WERI-Rb-1 (cell line): ENCODE measurements at regions not wholly inside any gene's neighbourhood (a gene's known extent, or its start where the extent isn't known, plus 50 kb on each side); places are given as distances from the start of the nearest gene placed in this dataset.
"Not testable (repeated sequence)": the region's sequence is repeated elsewhere in the genome, so short reads cannot be mapped to it uniquely, and the experiment has no call there.

ENCODE experiments used
- DNase-seq: peaks from one replicate; pipeline ENCODE4 v3.0.0-alpha.2; 2020
- H3K27ac ChIP-seq: fragments of 250-450 bp; sonication (Bioruptor Pico); 2 replicates; pipeline ENCODE4 v1.5.1; 2020; ENCODE audit warnings: mild to moderate bottlenecking, moderate library complexity
- H3K27me3 ChIP-seq: fragments of 250-450 bp; sonication (Bioruptor Pico); 2 replicates; pipeline ENCODE4 v1.5.1; 2021; ENCODE audit warnings: mild to moderate bottlenecking, low read depth, moderate library complexity; ENCODE audit not compliant: insufficient read depth, severe bottlenecking
- H3K36me3 ChIP-seq: fragments of 250-450 bp; sonication (Bioruptor Pico); 2 replicates; pipeline ENCODE4 v1.5.1; 2020; ENCODE audit warnings: mild to moderate bottlenecking, moderate library complexity
- H3K4me3 ChIP-seq: 2 replicates; pipeline ENCODE4 v1.5.1; 2011; ENCODE audit warnings: low read depth, mild to moderate bottlenecking, control low read depth, low read length
- H3K9me3 ChIP-seq: fragments of 250-450 bp; sonication (Bioruptor Pico); 2 replicates; pipeline ENCODE4 v1.5.1; 2021; ENCODE audit warnings: mild to moderate bottlenecking, moderate library complexity; ENCODE audit not compliant: severe bottlenecking
- TF ChIP-seq, protein P1 (sequence below): IDR thresholded peaks from 2 replicates; pipeline ENCODE4 v1.5.1; 2011; ENCODE audit warnings: low read depth, mild to moderate bottlenecking, control low read depth, inconsistent platforms, low read length

DNA sequence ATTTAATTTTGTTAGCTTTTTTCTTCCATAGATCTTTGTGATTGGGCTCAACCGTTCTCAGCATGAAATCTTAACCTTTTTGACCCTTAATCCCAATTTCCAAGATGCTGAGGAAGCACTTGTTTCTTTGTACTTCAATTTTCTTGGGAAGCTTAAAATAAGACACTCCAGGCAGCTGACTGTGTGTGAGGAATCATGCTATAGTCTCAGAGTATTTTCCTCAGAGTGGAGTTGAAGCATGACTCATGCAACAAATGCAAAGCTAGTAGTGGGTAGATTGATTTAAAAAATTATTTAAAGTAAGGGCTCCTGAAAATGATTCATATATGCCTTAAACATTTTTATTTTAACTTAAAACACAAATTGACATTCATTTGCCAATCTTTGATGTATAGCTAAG is 168.7 kb downstream of the BTBD3 start:
- TF ChIP-seq, protein P1, sequence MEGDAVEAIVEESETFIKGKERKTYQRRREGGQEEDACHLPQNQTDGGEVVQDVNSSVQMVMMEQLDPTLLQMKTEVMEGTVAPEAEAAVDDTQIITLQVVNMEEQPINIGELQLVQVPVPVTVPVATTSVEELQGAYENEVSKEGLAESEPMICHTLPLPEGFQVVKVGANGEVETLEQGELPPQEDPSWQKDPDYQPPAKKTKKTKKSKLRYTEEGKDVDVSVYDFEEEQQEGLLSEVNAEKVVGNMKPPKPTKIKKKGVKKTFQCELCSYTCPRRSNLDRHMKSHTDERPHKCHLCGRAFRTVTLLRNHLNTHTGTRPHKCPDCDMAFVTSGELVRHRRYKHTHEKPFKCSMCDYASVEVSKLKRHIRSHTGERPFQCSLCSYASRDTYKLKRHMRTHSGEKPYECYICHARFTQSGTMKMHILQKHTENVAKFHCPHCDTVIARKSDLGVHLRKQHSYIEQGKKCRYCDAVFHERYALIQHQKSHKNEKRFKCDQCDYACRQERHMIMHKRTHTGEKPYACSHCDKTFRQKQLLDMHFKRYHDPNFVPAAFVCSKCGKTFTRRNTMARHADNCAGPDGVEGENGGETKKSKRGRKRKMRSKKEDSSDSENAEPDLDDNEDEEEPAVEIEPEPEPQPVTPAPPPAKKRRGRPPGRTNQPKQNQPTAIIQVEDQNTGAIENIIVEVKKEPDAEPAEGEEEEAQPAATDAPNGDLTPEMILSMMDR = no peak
- Histone ChIP-seq H3K36me3 (no peaks in the 10 kb centered on the region), H3K9me3 (no peaks in the 10 kb centered on the region), H3K4me3 (no peak overlapping the region), H3K27me3 (no peaks in the 10 kb centered on the region), H3K27ac (no peak overlapping the region)
- no peak for DNase-seq

- no peak for DNase-seq
- no peaks in the 10 kb centered on the region for H3K36me3 ChIP-seq
- no peaks in the 10 kb centered on the region for H3K27me3 ChIP-seq
- H3K9me3 ChIP-seq = no peaks in the 10 kb centered on the region
- TF ChIP-seq, protein P1 = no peak
- no peak overlapping the region for H3K27ac ChIP-seq
- H3K4me3 ChIP-seq = no peak overlapping the region
These were observed 173.2 kb downstream of the BTBD3 start for GRCh38 chr20:12090920-12091319.

- no peak for DNase-seq
- TF ChIP-seq, protein P1 = no peak
- Histone ChIP-seq H3K36me3 (no peaks in the 10 kb centered on the region), H3K27ac (no peak overlapping the region), H3K27me3 (no peaks in the 10 kb centered on the region), H3K4me3 (no peak overlapping the region), H3K9me3 (no peaks in the 10 kb centered on the region)
These were observed 175.5 kb downstream of the BTBD3 start for GRCh38 chr20:12093057-12093796.

DNA sequence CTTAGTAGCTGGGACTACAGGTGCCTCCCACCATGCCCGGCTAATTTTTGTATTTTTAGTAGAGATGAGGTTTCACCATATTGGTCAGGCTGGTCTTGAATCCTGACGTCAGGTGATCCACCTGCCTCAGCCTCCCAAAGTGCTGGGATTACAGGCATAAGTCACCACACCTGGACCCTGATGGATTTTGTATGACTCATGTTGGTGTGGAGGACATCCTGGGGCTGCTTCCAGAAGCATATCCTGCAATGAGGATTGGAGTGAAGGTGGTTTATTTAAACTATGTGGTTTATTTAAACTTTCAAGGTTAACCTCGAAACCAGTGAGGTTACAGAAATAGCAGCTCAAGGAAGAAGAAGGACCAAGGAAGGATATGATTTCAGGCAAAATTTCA is 176.1 kb downstream of the BTBD3 start:
- not testable (repeated sequence) for DNase-seq, H3K9me3 ChIP-seq, H3K27ac ChIP-seq, H3K36me3 ChIP-seq, H3K4me3 ChIP-seq, H3K27me3 ChIP-seq

DNA sequence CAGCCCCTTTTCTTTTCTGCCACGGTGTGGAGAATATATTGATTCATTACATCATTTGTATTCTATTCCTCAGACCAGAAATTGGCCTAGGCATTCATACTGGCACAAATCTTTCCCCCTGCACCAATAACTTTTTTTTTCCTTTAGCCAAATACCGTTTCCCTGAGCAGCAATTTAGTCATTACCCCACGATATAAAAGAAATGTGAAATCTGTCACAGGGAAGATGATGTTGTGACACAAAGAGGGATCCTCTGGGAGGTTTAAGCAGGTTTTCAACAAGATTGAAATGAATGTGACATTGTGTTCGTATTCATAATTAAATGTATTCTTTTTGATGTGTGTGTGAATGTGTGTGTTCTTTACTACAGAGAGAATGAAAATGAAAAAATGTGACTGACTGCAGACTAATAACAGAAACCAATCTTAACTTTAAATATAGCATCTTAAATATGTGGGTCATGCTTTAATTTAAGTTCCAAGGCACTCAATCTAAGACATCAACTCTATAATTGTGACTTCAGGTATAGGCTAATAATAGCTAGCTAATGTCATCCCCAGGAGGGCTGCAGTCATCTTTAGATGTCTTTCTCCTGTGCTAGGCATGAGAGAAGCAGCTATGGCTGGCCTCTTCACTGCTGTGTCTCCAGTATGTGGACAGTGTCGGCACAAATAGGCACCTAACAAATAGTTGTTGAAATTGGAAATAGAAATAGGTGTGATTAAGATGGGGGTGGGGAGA is 177.7 kb downstream of the BTBD3 start:
- H3K27me3 ChIP-seq = no peaks in the 10 kb centered on the region
- DNase-seq = no peak
- TF ChIP-seq, protein P1 = no peak
- no peaks in the 10 kb centered on the region for H3K9me3 ChIP-seq
- no peak overlapping the region for H3K4me3 ChIP-seq
- no peak overlapping the region for H3K27ac ChIP-seq
- H3K36me3 ChIP-seq = no peaks in the 10 kb centered on the region

DNA sequence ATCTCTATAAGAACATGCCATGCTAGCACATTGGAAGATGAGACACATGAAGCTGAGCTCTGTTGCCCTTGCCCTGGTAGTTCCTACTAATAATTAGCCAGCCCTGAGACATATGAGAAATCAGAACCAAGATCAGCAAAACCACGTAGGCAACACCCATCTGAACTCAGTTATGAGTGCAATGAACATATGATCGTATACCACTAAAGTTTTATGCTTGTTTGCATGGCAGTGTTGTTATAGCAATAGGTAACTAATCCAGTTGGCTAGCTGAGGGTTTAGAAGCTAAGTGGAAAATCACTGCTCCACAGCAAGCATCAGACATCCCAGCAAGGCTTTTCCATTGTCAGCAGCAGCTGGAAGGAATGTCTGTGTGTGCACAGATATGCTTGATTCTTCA is 180.7 kb downstream of the BTBD3 start:
- Histone ChIP-seq H3K36me3 (no peaks in the 10 kb centered on the region), H3K27ac (no peak overlapping the region), H3K9me3 (no peaks in the 10 kb centered on the region), H3K27me3 (no peaks in the 10 kb centered on the region), H3K4me3 (no peak overlapping the region)
- TF ChIP-seq, protein P1 = no peak
- DNase-seq = no peak
